ENCODE measurements at regions not wholly inside any gene's neighbourhood (a gene's known extent, or its start where the extent isn't known, plus 50 kb on each side); places are given as distances from the start of the nearest gene placed in this dataset.

DNA sequence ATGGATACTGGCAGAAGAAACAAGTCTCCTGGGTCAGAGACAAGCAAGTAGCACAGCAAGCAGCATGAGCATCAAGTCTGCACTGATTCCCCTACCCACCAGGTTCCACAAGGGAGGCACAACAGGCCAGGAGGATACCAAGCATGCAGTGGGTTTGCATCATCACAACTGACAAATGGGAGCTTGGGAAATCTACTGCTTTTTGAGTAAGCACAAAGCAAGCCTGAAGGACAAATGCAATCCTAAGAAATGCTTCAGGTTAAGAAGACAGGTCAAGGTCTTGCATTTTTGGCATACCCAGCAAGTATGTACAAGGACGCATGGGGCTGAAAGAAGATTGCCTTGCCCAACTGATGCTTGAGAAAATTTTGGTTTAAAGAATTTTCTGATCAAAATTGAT lies 279.6 kb downstream of the PDGFC start:
- no peak overlapping the region for H3K4me3 ChIP-seq
- TF ChIP-seq, protein P1, sequence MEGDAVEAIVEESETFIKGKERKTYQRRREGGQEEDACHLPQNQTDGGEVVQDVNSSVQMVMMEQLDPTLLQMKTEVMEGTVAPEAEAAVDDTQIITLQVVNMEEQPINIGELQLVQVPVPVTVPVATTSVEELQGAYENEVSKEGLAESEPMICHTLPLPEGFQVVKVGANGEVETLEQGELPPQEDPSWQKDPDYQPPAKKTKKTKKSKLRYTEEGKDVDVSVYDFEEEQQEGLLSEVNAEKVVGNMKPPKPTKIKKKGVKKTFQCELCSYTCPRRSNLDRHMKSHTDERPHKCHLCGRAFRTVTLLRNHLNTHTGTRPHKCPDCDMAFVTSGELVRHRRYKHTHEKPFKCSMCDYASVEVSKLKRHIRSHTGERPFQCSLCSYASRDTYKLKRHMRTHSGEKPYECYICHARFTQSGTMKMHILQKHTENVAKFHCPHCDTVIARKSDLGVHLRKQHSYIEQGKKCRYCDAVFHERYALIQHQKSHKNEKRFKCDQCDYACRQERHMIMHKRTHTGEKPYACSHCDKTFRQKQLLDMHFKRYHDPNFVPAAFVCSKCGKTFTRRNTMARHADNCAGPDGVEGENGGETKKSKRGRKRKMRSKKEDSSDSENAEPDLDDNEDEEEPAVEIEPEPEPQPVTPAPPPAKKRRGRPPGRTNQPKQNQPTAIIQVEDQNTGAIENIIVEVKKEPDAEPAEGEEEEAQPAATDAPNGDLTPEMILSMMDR (IDR thresholded peaks at IDR 0.05) = no peak
- TF ChIP-seq POLR2AphosphoS5 (IDR thresholded peaks at IDR 0.05) (no peak), POLR2A (IDR thresholded peaks at IDR 0.05) (no peak), EP300 (IDR thresholded peaks at IDR 0.05) (no peak)
- H3K36me3 ChIP-seq = no peaks in the 10 kb centered on the region
- peaks cover 0 to 6% (median 0%) of the 10 kb centered on the region in 3 donors for H3K4me1 ChIP-seq
- no peak for ATAC-seq
- H3K9me3 ChIP-seq = no peaks in the 10 kb centered on the region
- no peaks in the 10 kb centered on the region for H3K27me3 ChIP-seq
- WGBS, 2 donors (ENCODE audit: low coverage in 1 of 2) = 67 to 100% methylated on average over 1 of the region's 1 CpG
- H3K27ac ChIP-seq = no peak overlapping the region

- Histone ChIP-seq H3K4me3 (no peak overlapping the region), H3K36me3 (no peaks in the 10 kb centered on the region), H3K27ac (no peak overlapping the region), H3K27me3 (no peaks in the 10 kb centered on the region), H3K9me3 (no peaks in the 10 kb centered on the region), H3K4me1 (no peaks in the 10 kb centered on the region)
- TF ChIP-seq, protein P1 (IDR thresholded peaks at IDR 0.05) = no peak
- TF ChIP-seq POLR2A (IDR thresholded peaks at IDR 0.05) (no peak), EP300 (IDR thresholded peaks at IDR 0.05) (no peak), POLR2AphosphoS5 (IDR thresholded peaks at IDR 0.05) (no peak)
- no peak for ATAC-seq
- 94 to 96% methylated on average over 2 of the region's 2 CpGs for WGBS, 2 donors (ENCODE audit: low coverage in 1 of 2)
Observed at GRCh38 chr4:156690572-156690971, 281.0 kb downstream of the PDGFC start.

DNA sequence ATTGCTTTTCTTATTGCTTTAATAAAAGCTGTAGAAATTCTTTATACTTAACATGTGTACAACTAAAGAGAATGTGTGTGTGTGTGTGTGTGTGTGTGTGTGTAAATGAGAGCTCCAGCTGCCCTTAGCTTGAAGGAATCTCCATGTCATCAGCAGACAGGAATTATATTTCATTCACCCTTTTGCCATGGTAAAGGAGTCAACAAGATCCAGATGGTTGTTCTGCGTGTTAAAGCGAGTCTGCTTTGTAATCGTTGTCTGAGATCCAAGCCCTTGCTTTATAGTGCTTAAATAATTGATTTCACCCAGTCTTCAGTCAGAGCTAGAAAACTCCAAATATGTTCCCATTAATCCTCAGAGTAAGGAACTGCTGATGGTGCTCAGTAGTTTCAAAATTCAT lies 285.5 kb downstream of the PDGFC start:
- Histone ChIP-seq H3K36me3 (no peaks in the 10 kb centered on the region), H3K4me1 (no peaks in the 10 kb centered on the region), H3K27me3 (no peaks in the 10 kb centered on the region), H3K4me3 (no peak overlapping the region), H3K27ac (no peak overlapping the region), H3K9me3 (no peaks in the 10 kb centered on the region)
- no peak for ATAC-seq
- WGBS, 2 donors (ENCODE audit: low coverage in 1 of 2) = 22% methylated on average over 3 of the region's 3 CpGs
- no peak for TF ChIP-seq POLR2A (IDR thresholded peaks at IDR 0.05)
- TF ChIP-seq, protein P1 (IDR thresholded peaks at IDR 0.05) = no peak
- no peak for TF ChIP-seq POLR2AphosphoS5 (IDR thresholded peaks at IDR 0.05)
- TF ChIP-seq EP300 (IDR thresholded peaks at IDR 0.05) = no peak

DNA sequence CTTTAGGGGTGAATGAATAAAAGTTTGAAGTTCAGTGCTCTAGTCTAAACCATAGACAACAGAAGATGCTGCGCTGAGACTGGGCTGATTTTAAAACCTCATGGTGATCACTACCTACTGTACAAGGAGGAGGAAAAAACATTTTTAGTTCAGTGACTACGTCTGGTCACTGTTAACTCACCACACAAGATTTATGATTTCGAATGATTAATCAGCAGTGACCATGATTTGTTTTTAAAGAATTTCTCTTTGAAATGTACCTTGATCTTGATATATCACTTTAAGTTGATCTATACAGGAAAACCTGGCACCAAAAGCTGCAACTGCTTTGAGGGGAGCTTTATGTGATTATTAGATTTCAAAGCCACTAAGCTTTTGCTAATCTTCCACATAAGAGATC lies 286.3 kb downstream of the PDGFC start:
- no peak overlapping the region for H3K27ac ChIP-seq
- TF ChIP-seq, protein P1 (IDR thresholded peaks at IDR 0.05) = no peak
- no peak for TF ChIP-seq EP300 (IDR thresholded peaks at IDR 0.05)
- TF ChIP-seq POLR2A (IDR thresholded peaks at IDR 0.05) = no peak
- TF ChIP-seq POLR2AphosphoS5 (IDR thresholded peaks at IDR 0.05) = no peak
- H3K36me3 ChIP-seq = no peaks in the 10 kb centered on the region
- no peaks in the 10 kb centered on the region for H3K4me1 ChIP-seq
- H3K4me3 ChIP-seq = no peak overlapping the region
- ATAC-seq = no peak
- H3K9me3 ChIP-seq = no peaks in the 10 kb centered on the region
- whole genome bisulfite sequencing, 2 donors (ENCODE audit: low coverage in 1 of 2) = 80% methylated on average over 2 to 3 of the region's 3 CpGs
- H3K27me3 ChIP-seq = no peaks in the 10 kb centered on the region

DNA sequence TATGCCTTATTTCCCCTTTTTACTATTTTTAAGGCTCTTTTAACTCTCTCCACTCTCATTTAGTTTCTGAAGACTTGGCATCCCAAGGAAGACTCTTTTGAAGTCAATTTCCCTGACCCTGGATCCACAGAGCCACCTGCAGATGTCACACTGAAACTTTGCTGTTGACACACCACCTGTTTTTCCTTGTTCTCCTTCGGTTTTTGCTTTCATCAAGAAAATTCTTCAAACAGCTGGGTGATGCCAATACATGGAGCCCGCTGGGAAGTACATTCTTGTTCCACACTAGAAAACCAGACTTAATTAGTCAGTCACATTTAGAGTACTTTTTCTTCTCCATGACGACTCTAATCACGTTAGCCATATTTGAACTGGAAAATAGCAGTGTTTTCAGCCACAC lies 293.9 kb downstream of the PDGFC start:
- no peak overlapping the region for H3K4me3 ChIP-seq
- WGBS, 2 donors (ENCODE audit: low coverage in 1 of 2) = 78 to 80% methylated on average over 4 of the region's 4 CpGs
- no peaks in the 10 kb centered on the region for H3K9me3 ChIP-seq
- no peaks in the 10 kb centered on the region for H3K36me3 ChIP-seq
- ATAC-seq = no peak
- H3K27ac ChIP-seq = no peak overlapping the region
- peaks cover 0 to 8% (median 0%) of the 10 kb centered on the region in 3 donors for H3K4me1 ChIP-seq
- TF ChIP-seq, protein P1 (IDR thresholded peaks at IDR 0.05) = no peak
- no peak for TF ChIP-seq POLR2A (IDR thresholded peaks at IDR 0.05)
- TF ChIP-seq EP300 (IDR thresholded peaks at IDR 0.05) = no peak
- no peak for TF ChIP-seq POLR2AphosphoS5 (IDR thresholded peaks at IDR 0.05)
- no peaks in the 10 kb centered on the region for H3K27me3 ChIP-seq

Measured in gastroesophageal sphincter (tissue), 4 donors.